Stimulated activated memory B cell treated with anti-CD40 and anti-IgM and Interleukin-4, amounts not matched to agents 10 μg/mL and 1 μg/mL and 100 μg/mL, for 72 hours (primary cell): ENCODE measurements at regions not wholly inside any gene's neighbourhood (a gene's known extent, or its start where the extent isn't known, plus 50 kb on each side); places are given as distances from the start of the nearest gene placed in this dataset.

Experiments used
- ATAC-seq: fragments of 150-1000 bp; cut with Tn5 transposase; 2 replicates; pipeline ENCODE4 v1.10.0; 2021
- H3K27ac Mint-ChIP-seq: one replicate; pipeline ENCODE4 v1.8.0; 2022; ENCODE audit warnings: mild to moderate bottlenecking, mixed read lengths
- H3K27me3 Mint-ChIP-seq: one replicate; pipeline ENCODE4 v1.8.0; 2022; ENCODE audit warnings: mixed read lengths
- H3K36me3 Mint-ChIP-seq: one replicate; pipeline ENCODE4 v1.8.0; 2022; ENCODE audit warnings: mixed read lengths
- H3K4me1 Mint-ChIP-seq: one replicate; pipeline ENCODE4 v1.8.0; 2022; ENCODE audit warnings: mixed read lengths
- H3K4me3 Mint-ChIP-seq: one replicate; pipeline ENCODE4 v1.8.0; 2022; ENCODE audit warnings: mild to moderate bottlenecking, moderate library complexity, mixed read lengths
- H3K9me3 Mint-ChIP-seq: one replicate; pipeline ENCODE4 v1.8.0; 2022; ENCODE audit warnings: mixed read lengths

DNA sequence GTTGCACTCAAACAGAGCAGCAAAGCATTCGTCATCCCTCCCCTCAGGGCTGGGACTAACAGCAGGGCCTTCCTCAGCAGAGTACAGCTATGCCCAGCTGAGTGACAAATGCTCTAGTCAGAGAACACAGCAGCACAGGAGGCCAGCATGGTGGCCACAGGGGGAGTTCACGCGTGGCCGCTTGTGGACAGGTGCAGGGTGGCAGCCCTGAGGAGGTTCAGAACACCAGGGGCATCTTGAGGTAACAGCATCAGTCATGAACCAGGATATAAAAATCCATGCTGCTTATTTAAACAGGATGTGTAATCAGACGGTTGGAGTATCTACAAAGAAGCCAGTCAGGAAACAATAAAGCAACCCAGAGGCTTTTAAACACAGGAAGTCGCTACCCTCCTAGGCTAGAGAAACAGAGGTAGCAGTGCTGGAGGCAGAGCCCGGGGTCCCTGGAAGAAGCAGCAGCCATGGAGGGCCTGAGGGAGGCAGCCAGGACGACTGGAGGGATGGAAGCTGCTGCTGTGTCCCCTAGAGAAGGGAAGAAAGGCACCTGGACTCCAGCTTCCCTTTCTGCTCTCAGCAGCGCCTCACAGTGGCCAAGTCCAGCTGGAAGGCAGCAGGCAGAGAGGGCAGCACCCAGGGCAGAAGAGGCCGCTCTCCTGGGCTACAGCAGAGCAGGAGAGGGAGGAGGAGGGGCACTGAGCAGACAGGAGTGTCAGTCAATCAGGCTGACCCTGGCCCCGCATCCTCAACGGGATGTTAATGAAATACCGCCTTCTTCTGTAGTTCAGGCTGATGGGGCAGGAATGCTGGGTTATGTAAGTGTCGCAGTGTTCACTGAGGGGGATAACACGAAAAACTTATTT lies 70.8 kb upstream of the UCN3 start:
- Mint-ChIP-seq H3K4me3 (no peak overlapping the region), H3K27ac (no peak overlapping the region), H3K27me3 (peaks cover 21% of the 10 kb centered on the region), H3K9me3 (peaks cover 6% of the 10 kb centered on the region), H3K36me3 (no peaks in the 10 kb centered on the region), H3K4me1 (no peaks in the 10 kb centered on the region)
- peak; percentile 40 for ATAC-seq

- ATAC-seq: no peak
- Mint-ChIP-seq H3K36me3 (no peaks in the 10 kb centered on the region), H3K4me1 (no peaks in the 10 kb centered on the region), H3K9me3 (no peaks in the 10 kb centered on the region), H3K4me3 (no peak overlapping the region), H3K27me3 (peaks cover 31% of the 10 kb centered on the region), H3K27ac (no peak overlapping the region)
Observed at GRCh38 chr10:5297466-5297865, 67.3 kb upstream of the UCN3 start.

- H3K27ac Mint-ChIP-seq: no peak overlapping the region
- no peaks in the 10 kb centered on the region for H3K9me3 Mint-ChIP-seq
- H3K27me3 Mint-ChIP-seq: peaks cover 31% of the 10 kb centered on the region
- no peak for ATAC-seq
- H3K4me3 Mint-ChIP-seq: no peak overlapping the region
- H3K4me1 Mint-ChIP-seq: no peaks in the 10 kb centered on the region
- H3K36me3 Mint-ChIP-seq: no peaks in the 10 kb centered on the region
Observed at GRCh38 chr10:5297996-5298395, 66.8 kb upstream of the UCN3 start.

DNA sequence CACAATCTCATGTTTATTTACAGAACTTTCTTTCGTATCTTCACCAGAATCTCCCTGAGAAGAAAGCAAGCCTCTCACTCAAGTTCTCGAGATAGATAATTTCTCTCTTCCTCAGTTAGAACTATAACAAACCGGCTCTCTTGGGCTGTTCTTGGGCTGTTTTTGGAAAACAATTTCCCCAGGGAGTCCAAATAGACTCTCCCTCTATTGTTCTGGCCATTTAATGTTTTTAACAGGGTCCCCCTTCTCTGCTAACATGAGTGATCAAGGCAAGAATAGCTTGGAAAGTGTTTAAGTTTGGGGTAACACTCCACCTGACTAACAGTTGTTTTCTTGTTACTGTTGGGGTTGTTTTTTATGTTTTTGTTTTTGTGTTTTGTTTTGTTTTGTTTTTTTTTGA lies 64.8 kb upstream of the UCN3 start:
- H3K36me3 Mint-ChIP-seq: no peaks in the 10 kb centered on the region
- no peak for ATAC-seq
- no peak overlapping the region for H3K27ac Mint-ChIP-seq
- H3K27me3 Mint-ChIP-seq: peaks cover 15% of the 10 kb centered on the region
- H3K4me3 Mint-ChIP-seq: no peak overlapping the region
- H3K9me3 Mint-ChIP-seq: peaks cover 6% of the 10 kb centered on the region
- no peaks in the 10 kb centered on the region for H3K4me1 Mint-ChIP-seq

GRCh38 chr10:5303504-5303903 lies 61.3 kb upstream of the UCN3 start:
- H3K4me1 Mint-ChIP-seq: no peaks in the 10 kb centered on the region
- peaks cover 10% of the 10 kb centered on the region for H3K27me3 Mint-ChIP-seq
- H3K27ac Mint-ChIP-seq: no peak overlapping the region
- no peaks in the 10 kb centered on the region for H3K36me3 Mint-ChIP-seq
- ATAC-seq: no peak
- no peak overlapping the region for H3K4me3 Mint-ChIP-seq
- H3K9me3 Mint-ChIP-seq: peaks cover 6% of the 10 kb centered on the region

DNA sequence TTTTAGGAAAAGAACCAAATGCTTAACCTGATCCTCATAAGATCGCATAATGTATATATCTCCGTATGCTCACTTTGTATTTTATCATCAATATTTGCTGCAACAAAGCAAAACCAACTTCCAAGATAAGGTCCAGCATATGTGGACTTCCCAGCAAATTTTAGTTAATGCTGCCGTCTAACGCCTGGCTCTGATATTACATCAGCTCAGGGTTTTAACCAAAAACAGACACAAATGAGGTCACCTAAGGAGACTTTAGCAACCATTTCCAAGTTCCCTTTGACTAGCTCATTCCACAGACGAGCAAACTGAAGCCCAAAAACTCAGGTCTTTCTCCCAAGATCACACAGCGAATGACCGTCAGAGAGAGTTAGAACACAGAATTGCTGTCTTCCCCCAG lies 59.4 kb upstream of the UCN3 start:
- no peak overlapping the region for H3K4me3 Mint-ChIP-seq
- H3K9me3 Mint-ChIP-seq: peaks cover 6% of the 10 kb centered on the region
- peaks cover 16% of the 10 kb centered on the region for H3K27me3 Mint-ChIP-seq
- no peaks in the 10 kb centered on the region for H3K4me1 Mint-ChIP-seq
- H3K27ac Mint-ChIP-seq: no peak overlapping the region
- no peaks in the 10 kb centered on the region for H3K36me3 Mint-ChIP-seq
- ATAC-seq: no peak

DNA sequence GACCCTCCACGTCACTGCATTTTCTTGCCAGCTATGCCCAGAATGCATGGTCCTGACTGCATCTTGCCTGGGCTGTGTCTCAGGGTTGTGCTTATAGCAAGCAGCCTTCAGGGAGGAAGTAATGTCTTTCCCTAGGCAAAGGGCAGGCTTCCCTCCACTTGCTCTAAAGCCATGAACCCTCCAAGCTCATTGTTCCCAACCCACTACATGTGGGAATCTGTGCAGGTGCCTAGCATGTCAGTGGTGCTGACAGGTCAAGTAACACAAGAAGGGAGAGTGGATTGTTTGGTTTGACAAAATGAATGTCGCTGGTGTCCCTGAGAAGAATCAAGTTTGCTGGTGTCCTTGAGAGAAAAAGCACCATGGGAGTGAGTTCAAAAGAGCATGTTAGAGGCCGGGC lies 53.9 kb upstream of the UCN3 start:
- Mint-ChIP-seq H3K4me1 (no peaks in the 10 kb centered on the region), H3K9me3 (no peaks in the 10 kb centered on the region), H3K36me3 (no peaks in the 10 kb centered on the region), H3K27ac (no peak overlapping the region), H3K27me3 (peaks cover 35% of the 10 kb centered on the region), H3K4me3 (no peak overlapping the region)
- ATAC-seq: no peak

- no peaks in the 10 kb centered on the region for H3K36me3 Mint-ChIP-seq
- H3K9me3 Mint-ChIP-seq: no peaks in the 10 kb centered on the region
- no peak overlapping the region for H3K4me3 Mint-ChIP-seq
- H3K27ac Mint-ChIP-seq: no peak overlapping the region
- no peak for ATAC-seq
- H3K27me3 Mint-ChIP-seq: peaks cover 42% of the 10 kb centered on the region
- no peaks in the 10 kb centered on the region for H3K4me1 Mint-ChIP-seq
Observed at GRCh38 chr10:5311617-5312016, 53.1 kb upstream of the UCN3 start.

DNA sequence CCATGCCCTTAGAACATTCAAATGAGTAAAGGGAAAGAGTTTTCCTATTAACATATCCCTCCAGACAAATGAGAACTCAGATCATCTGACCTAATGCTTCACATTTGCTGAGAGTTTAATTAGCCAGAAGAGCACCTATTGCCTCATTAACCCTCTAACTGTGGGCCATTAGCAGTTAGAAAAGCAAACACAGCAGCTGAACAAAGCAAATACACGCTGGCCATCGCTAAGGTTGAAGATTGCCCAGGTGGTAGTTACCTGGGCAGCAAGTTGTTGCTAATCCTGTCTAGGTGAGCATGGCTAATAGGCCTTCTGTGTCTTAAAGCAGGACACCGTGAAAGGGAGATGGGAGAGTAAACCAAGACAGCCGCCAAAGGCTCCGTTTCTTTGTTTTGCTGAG lies 49.9 kb upstream of the UCN3 start:
- Mint-ChIP-seq H3K27ac (no peak overlapping the region), H3K36me3 (no peaks in the 10 kb centered on the region), H3K27me3 (peaks cover 46% of the 10 kb centered on the region), H3K4me3 (no peak overlapping the region), H3K4me1 (no peaks in the 10 kb centered on the region), H3K9me3 (no peaks in the 10 kb centered on the region)
- ATAC-seq: no peak
